ENCODE measurements at regions not wholly inside any gene's neighbourhood (a gene's known extent, or its start where the extent isn't known, plus 50 kb on each side); places are given as distances from the start of the nearest gene placed in this dataset.

DNA sequence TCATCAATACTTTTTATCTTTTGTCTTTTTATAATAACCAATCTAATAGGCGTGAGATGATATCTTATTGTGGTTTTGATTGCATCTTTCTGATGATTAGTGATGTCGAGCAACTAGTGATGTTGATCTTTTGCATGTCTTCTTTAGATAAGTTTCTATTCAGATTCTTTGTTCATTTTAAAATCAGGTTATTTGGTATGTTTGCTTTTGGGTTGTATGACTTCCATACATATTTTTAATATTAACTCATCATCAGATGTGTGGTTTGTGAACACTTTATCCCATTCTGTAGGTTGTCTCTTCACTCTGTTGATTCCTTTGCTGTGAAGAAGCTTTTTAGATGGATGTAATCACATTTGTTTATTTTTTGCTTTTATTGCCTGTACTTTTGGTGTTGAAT lies 295.8 kb downstream of the BCKDHB start:
- TF ChIP-seq, protein P1, sequence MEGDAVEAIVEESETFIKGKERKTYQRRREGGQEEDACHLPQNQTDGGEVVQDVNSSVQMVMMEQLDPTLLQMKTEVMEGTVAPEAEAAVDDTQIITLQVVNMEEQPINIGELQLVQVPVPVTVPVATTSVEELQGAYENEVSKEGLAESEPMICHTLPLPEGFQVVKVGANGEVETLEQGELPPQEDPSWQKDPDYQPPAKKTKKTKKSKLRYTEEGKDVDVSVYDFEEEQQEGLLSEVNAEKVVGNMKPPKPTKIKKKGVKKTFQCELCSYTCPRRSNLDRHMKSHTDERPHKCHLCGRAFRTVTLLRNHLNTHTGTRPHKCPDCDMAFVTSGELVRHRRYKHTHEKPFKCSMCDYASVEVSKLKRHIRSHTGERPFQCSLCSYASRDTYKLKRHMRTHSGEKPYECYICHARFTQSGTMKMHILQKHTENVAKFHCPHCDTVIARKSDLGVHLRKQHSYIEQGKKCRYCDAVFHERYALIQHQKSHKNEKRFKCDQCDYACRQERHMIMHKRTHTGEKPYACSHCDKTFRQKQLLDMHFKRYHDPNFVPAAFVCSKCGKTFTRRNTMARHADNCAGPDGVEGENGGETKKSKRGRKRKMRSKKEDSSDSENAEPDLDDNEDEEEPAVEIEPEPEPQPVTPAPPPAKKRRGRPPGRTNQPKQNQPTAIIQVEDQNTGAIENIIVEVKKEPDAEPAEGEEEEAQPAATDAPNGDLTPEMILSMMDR (IDR thresholded peaks at IDR 0.05; ENCODE audit: low read depth, low read length, missing control alignments) = no peak
- in situ Hi-C loops (cut with HindIII; ENCODE audit: low sequenced_read_pairs) = no loop called here
- H3K4me3 ChIP-seq (ENCODE audit: low read depth, low read length) = no peak overlapping the region
- DNase-seq (ENCODE audit: low read depth) = no peak
